ENCODE measurements at regions not wholly inside any gene's neighbourhood (a gene's known extent, or its start where the extent isn't known, plus 50 kb on each side); places are given as distances from the start of the nearest gene placed in this dataset.
"Not testable (repeated sequence)": the region's sequence is repeated elsewhere in the genome, so short reads cannot be mapped to it uniquely, and the experiment has no call there.

DNA sequence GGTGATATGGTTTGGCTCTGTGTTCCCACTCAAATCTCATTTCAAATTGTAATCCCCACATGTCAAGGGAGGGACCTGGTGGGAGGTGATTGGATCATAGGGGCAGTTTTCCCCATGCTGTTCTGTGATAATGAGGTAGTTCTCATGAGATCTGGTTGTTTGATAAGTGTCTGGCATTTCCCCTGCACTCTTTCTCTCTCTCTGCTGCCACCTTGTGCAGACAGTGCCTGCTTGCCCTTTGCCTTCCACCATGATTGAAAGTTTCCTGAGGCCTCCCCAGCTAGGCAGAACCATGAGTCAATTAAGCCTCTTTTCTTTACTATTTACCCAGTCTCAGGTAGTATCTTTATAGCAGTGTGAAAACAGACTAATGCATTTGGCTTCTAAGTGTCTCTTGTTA, 284.7 kb downstream of the ARPP21 start:
- not testable (repeated sequence) for H3K9me2 ChIP-seq (replicated peaks; ENCODE audit: insufficient read depth); H3K36me3 ChIP-seq (replicated peaks; ENCODE audit: insufficient read depth, low read depth); H3K27ac ChIP-seq; H2AFZ ChIP-seq; H3K4me1 ChIP-seq (ENCODE audit: insufficient read depth); H3K27me3 ChIP-seq; H3K9me3 ChIP-seq (ENCODE audit: low read depth); H3K4me2 ChIP-seq; H3K4me3 ChIP-seq; H3K79me2 ChIP-seq; H4K20me1 ChIP-seq (ENCODE audit: insufficient read depth, poor library complexity, severe bottlenecking)
- TF ChIP-seq, protein P1, sequence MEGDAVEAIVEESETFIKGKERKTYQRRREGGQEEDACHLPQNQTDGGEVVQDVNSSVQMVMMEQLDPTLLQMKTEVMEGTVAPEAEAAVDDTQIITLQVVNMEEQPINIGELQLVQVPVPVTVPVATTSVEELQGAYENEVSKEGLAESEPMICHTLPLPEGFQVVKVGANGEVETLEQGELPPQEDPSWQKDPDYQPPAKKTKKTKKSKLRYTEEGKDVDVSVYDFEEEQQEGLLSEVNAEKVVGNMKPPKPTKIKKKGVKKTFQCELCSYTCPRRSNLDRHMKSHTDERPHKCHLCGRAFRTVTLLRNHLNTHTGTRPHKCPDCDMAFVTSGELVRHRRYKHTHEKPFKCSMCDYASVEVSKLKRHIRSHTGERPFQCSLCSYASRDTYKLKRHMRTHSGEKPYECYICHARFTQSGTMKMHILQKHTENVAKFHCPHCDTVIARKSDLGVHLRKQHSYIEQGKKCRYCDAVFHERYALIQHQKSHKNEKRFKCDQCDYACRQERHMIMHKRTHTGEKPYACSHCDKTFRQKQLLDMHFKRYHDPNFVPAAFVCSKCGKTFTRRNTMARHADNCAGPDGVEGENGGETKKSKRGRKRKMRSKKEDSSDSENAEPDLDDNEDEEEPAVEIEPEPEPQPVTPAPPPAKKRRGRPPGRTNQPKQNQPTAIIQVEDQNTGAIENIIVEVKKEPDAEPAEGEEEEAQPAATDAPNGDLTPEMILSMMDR (IDR thresholded peaks at IDR 0.05; ENCODE audit: poor library complexity): peak; percentile 55
- peak; percentile 34 for DNase-seq (ENCODE audit: low spot score)

DNA sequence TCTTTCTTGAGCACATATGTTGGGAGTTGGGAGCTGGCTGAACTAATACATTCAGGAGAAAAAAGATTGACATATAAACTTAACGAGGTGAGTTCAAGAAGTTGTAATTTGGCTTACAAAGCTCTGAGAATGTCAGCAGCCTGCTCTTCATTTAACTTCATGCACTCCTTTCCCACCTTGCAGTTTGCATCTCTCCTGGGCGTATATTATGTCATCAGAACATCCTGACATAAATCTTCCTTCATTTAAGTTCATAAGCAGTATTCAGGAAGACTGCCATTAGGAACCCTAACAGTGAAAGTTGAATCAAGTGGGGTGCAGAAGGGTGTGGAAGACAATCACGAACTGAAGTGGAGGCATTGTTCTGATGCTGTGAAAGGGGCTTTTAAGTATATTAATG, 288.1 kb downstream of the ARPP21 start:
- TF ChIP-seq, protein P1 (IDR thresholded peaks at IDR 0.05; ENCODE audit: poor library complexity): no peak
- TF ChIP-seq EZH2 (IDR thresholded peaks at IDR 0.05; ENCODE audit: borderline replicate concordance) (no peak), EZH2phosphoT487 (IDR thresholded peaks at IDR 0.05; ENCODE audit: low read depth, severe bottlenecking, unreplicated experiment) (no peak)
- H3K9me2 ChIP-seq (replicated peaks; ENCODE audit: insufficient read depth): no peaks in the 10 kb centered on the region
- no peaks in the 10 kb centered on the region for H3K27me3 ChIP-seq
- no peak for DNase-seq (ENCODE audit: low spot score)
- H4K20me1 ChIP-seq (ENCODE audit: insufficient read depth, poor library complexity, severe bottlenecking): no peaks in the 10 kb centered on the region
- H3K36me3 ChIP-seq (replicated peaks; ENCODE audit: insufficient read depth, low read depth): no peaks in the 10 kb centered on the region
- 81% methylated on average over 3 of the region's 3 CpGs for WGBS (ENCODE audit: low lambda C conversion rate, missing lambda C conversion rate)
- H3K4me3 ChIP-seq: no peak overlapping the region
- no peak overlapping the region for H2AFZ ChIP-seq
- no peak overlapping the region for H3K4me2 ChIP-seq
- no peaks in the 10 kb centered on the region for H3K79me2 ChIP-seq
- no peak overlapping the region for H3K27ac ChIP-seq
- H3K9me3 ChIP-seq (ENCODE audit: low read depth): no peaks in the 10 kb centered on the region
- H3K4me1 ChIP-seq (ENCODE audit: insufficient read depth): no peaks in the 10 kb centered on the region

GRCh38 chr3:35929158-35929557, 289.8 kb downstream of the ARPP21 start:
- TF ChIP-seq, protein P1 (IDR thresholded peaks at IDR 0.05; ENCODE audit: poor library complexity): no peak
- no peak for TF ChIP-seq EZH2phosphoT487 (IDR thresholded peaks at IDR 0.05; ENCODE audit: low read depth, severe bottlenecking, unreplicated experiment)
- TF ChIP-seq EZH2 (IDR thresholded peaks at IDR 0.05; ENCODE audit: borderline replicate concordance): no peak
- Histone ChIP-seq H3K9me3 (ENCODE audit: low read depth) (no peaks in the 10 kb centered on the region), H3K9me2 (replicated peaks; ENCODE audit: insufficient read depth) (no peaks in the 10 kb centered on the region), H3K27ac (no peak overlapping the region), H3K79me2 (no peaks in the 10 kb centered on the region), H3K4me2 (no peak overlapping the region), H3K4me3 (no peak overlapping the region), H3K36me3 (replicated peaks; ENCODE audit: insufficient read depth, low read depth) (no peaks in the 10 kb centered on the region), H4K20me1 (ENCODE audit: insufficient read depth, poor library complexity, severe bottlenecking) (no peaks in the 10 kb centered on the region), H2AFZ (no peak overlapping the region), H3K4me1 (ENCODE audit: insufficient read depth) (no peaks in the 10 kb centered on the region), H3K27me3 (no peaks in the 10 kb centered on the region)
- DNase-seq (ENCODE audit: low spot score): no peak
- WGBS (ENCODE audit: low lambda C conversion rate, missing lambda C conversion rate): 72% methylated on average over 3 of the region's 3 CpGs

- Histone ChIP-seq H3K4me1 (ENCODE audit: insufficient read depth) (no peaks in the 10 kb centered on the region), H3K4me2 (no peak overlapping the region), H3K79me2 (no peaks in the 10 kb centered on the region), H3K9me2 (replicated peaks; ENCODE audit: insufficient read depth) (no peaks in the 10 kb centered on the region), H3K9me3 (ENCODE audit: low read depth) (no peaks in the 10 kb centered on the region), H3K36me3 (replicated peaks; ENCODE audit: insufficient read depth, low read depth) (no peaks in the 10 kb centered on the region), H3K27me3 (no peaks in the 10 kb centered on the region), H3K4me3 (no peak overlapping the region), H4K20me1 (ENCODE audit: insufficient read depth, poor library complexity, severe bottlenecking) (no peaks in the 10 kb centered on the region), H2AFZ (no peak overlapping the region), H3K27ac (no peak overlapping the region)
- 97% methylated on average over 1 of the region's 1 CpG for WGBS (ENCODE audit: low lambda C conversion rate, missing lambda C conversion rate)
- no peak for DNase-seq (ENCODE audit: low spot score)
- TF ChIP-seq EZH2 (IDR thresholded peaks at IDR 0.05; ENCODE audit: borderline replicate concordance): no peak
- TF ChIP-seq, protein P1 (IDR thresholded peaks at IDR 0.05; ENCODE audit: poor library complexity): no peak
- TF ChIP-seq EZH2phosphoT487 (IDR thresholded peaks at IDR 0.05; ENCODE audit: low read depth, severe bottlenecking, unreplicated experiment): no peak
These were observed 292.5 kb downstream of the ARPP21 start for GRCh38 chr3:35931867-35932266.

Measured in hepatocyte (in vitro differentiated cells).